Panc1 (cell line): ENCODE measurements at regions not wholly inside any gene's neighbourhood (a gene's known extent, or its start where the extent isn't known, plus 50 kb on each side); places are given as distances from the start of the nearest gene placed in this dataset.

Experiments used
- ATAC-seq: fragments of 200-7000 bp; cut with Tn5 transposase; 2 replicates; pipeline ENCODE4 v1.9.1; 2020; ENCODE audit warnings: mild to moderate bottlenecking, moderate library complexity
- BruUV-seq: library from RNA; stranded (reverse); fragments of 400-500 nt; replicated peaks from 2 replicates; lab custom pipeline; 2021; lab: Mats Ljungman, UMichigan
- CTCF ChIA-PET: fragments of 300-600 bp; sonication (Branson Sonifier 250); formaldehyde crosslinking; loops from one replicate; lab custom pipeline; 2022; ENCODE audit warnings: antibody characterized with exemption; lab: Charles Lee
- POLR2A ChIA-PET: fragments of 300-600 bp; sonication (Branson Sonifier 250); formaldehyde crosslinking; loops from one replicate; lab custom pipeline; 2022; ENCODE audit warnings: antibody characterized with exemption; lab: Charles Lee
- DNase-seq: peaks from one replicate; pipeline ENCODE4 v3.0.0-alpha.2; 2010; ENCODE audit warnings: low read depth, low spot score
- H3K27ac ChIP-seq: 2 replicates; pipeline ENCODE4 v1.5.1; 2011; ENCODE audit warnings: mild to moderate bottlenecking, low read length, inconsistent platforms
- H3K27me3 ChIP-seq: fragments of 200-500 bp; sonication (Bioruptor generic); 2 replicates; pipeline ENCODE4 v1.6.0; 2014; ENCODE audit warnings: low read length, inconsistent platforms; ENCODE audit not compliant: control insufficient read depth, insufficient read depth
- H3K36me3 ChIP-seq: fragments of 200-500 bp; sonication (Bioruptor generic); 2 replicates; pipeline ENCODE4 v1.5.1; 2014; ENCODE audit warnings: inconsistent platforms, mild to moderate bottlenecking, low read length, moderate library complexity; ENCODE audit not compliant: control insufficient read depth, insufficient read depth
- H3K4me1 ChIP-seq: 2 replicates; pipeline ENCODE4 v1.5.1; 2011; ENCODE audit warnings: inconsistent platforms, mild to moderate bottlenecking, low read length, moderate library complexity; ENCODE audit not compliant: control insufficient read depth, insufficient read depth
- H3K4me3 ChIP-seq, 2 experiments: 2 replicates each; pipeline ENCODE4 v1.5.1; 2011 to 2012; ENCODE audit warnings: low read depth in 2 of 2, low read length in 2 of 2, mild to moderate bottlenecking in 2 of 2, inconsistent platforms in 1 of 2, moderate library complexity in 1 of 2
- H3K9me3 ChIP-seq: fragments of 200-500 bp; sonication (Bioruptor generic); 2 replicates; pipeline ENCODE4 v1.5.1; 2014; ENCODE audit warnings: low read depth, mild to moderate bottlenecking, inconsistent platforms, low read length, moderate library complexity; ENCODE audit not compliant: control insufficient read depth, insufficient read depth
- POLR2AphosphoS5 ChIP-seq: IDR thresholded peaks from 2 replicates; pipeline ENCODE4 v1.6.1; 2012; ENCODE audit warnings: mild to moderate bottlenecking, low read depth, low read length, moderate library complexity
- REST ChIP-seq, 2 experiments: IDR thresholded peaks; 2 replicates each; pipeline ENCODE4 v1.6.1; 2011 to 2012; ENCODE audit warnings: low read depth in 2 of 2, control low read depth in 1 of 2, low read length in 1 of 2, mild to moderate bottlenecking in 1 of 2, moderate library complexity in 1 of 2; ENCODE audit not compliant: insufficient read depth in 1 of 2
- SIN3A ChIP-seq: IDR thresholded peaks from 2 replicates; pipeline ENCODE4 v1.6.1; 2012; ENCODE audit warnings: low read depth, mild to moderate bottlenecking, low read length, moderate library complexity, borderline replicate concordance; ENCODE audit not compliant: insufficient read depth
- TCF7L2 ChIP-seq: IDR thresholded peaks from 2 replicates; pipeline ENCODE4 v1.6.1; 2011; ENCODE audit warnings: mild to moderate bottlenecking, low read depth, low read length, inconsistent platforms
- in situ Hi-C: cut with HindIII; loops from 2 replicates; pipeline ENCODE4 v1.10.0; 2016; ENCODE audit warnings: low sequenced_read_pairs, low pct_unique_long_range_greater_than_20kb
- intact Hi-C: fragments of 100-400 bp; cut with micrococcal nuclease; formaldehyde crosslinking; loops from one replicate; pipeline ENCODE4 v1.10.0; 2022; ENCODE audit not compliant: unreplicated experiment
- TF ChIP-seq, protein P1 (sequence below): fragments of 450-650 bp; IDR thresholded peaks from 2 replicates; pipeline ENCODE4 v1.5.1; 2017; ENCODE audit warnings: mild to moderate bottlenecking

GRCh38 chr4:95714571-95714970, 125.3 kb upstream of the PDHA2 start:
- no peaks in the 10 kb centered on the region for H3K9me3 ChIP-seq
- intact Hi-C loops (no loop called here), in situ Hi-C loops (no loop called here)
- no peak for ATAC-seq
- ChIA-PET CTCF (no interaction called here), POLR2A (no interaction called here)
- H3K27ac ChIP-seq = no peak overlapping the region
- no peaks in the 10 kb centered on the region for H3K27me3 ChIP-seq
- DNase-seq = no peak
- no peaks in the 10 kb centered on the region for H3K36me3 ChIP-seq
- no peak overlapping the region for H3K4me3 ChIP-seq
- H3K4me1 ChIP-seq = no peaks in the 10 kb centered on the region
- BruUV-seq = no TSS peak
- TF ChIP-seq TCF7L2 = no peak

DNA sequence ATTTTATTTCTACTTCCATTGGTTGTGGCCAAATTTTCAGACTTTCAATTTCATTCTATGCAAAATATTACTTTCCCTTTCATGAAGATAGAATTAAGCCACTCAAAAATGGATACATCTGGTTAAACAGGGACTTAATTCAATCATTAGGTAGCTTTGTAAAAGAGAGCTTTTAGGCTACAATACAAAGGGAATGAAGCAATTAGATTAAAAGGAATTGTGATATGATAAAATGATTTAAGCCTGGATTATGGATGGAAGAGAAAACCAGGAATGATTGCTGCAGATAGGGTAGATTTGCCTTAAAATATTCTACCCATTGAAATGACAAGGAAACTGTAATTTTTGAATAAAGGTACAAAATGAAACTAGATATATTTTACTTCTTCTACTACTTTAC, 134.6 kb upstream of the PDHA2 start:
- Histone ChIP-seq H3K9me3 (no peaks in the 10 kb centered on the region), H3K36me3 (no peaks in the 10 kb centered on the region), H3K4me1 (no peaks in the 10 kb centered on the region), H3K27ac (no peak overlapping the region), H3K27me3 (no peaks in the 10 kb centered on the region), H3K4me3 (no peak overlapping the region)
- ATAC-seq (no peak), DNase-seq (no peak)
- no TSS peak for BruUV-seq
- intact Hi-C loops (no loop called here), in situ Hi-C loops (no loop called here)
- no peak for TF ChIP-seq POLR2AphosphoS5
- TF ChIP-seq REST (IDR thresholded peaks at IDR 0.05; ENCODE audit: insufficient read depth in 1 of 2, low read depth in 2 of 2, low read length in 1 of 2) = no peak
- no peak for TF ChIP-seq TCF7L2
- TF ChIP-seq, protein P1, sequence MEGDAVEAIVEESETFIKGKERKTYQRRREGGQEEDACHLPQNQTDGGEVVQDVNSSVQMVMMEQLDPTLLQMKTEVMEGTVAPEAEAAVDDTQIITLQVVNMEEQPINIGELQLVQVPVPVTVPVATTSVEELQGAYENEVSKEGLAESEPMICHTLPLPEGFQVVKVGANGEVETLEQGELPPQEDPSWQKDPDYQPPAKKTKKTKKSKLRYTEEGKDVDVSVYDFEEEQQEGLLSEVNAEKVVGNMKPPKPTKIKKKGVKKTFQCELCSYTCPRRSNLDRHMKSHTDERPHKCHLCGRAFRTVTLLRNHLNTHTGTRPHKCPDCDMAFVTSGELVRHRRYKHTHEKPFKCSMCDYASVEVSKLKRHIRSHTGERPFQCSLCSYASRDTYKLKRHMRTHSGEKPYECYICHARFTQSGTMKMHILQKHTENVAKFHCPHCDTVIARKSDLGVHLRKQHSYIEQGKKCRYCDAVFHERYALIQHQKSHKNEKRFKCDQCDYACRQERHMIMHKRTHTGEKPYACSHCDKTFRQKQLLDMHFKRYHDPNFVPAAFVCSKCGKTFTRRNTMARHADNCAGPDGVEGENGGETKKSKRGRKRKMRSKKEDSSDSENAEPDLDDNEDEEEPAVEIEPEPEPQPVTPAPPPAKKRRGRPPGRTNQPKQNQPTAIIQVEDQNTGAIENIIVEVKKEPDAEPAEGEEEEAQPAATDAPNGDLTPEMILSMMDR = no peak
- TF ChIP-seq SIN3A = no peak
- ChIA-PET CTCF (no interaction called here), POLR2A (no interaction called here)

- Histone ChIP-seq H3K4me1 (no peaks in the 10 kb centered on the region), H3K4me3 (no peak overlapping the region), H3K27ac (no peak overlapping the region), H3K36me3 (no peaks in the 10 kb centered on the region), H3K9me3 (no peaks in the 10 kb centered on the region), H3K27me3 (no peaks in the 10 kb centered on the region)
- intact Hi-C loops (no loop called here), in situ Hi-C loops (no loop called here)
- DNase-seq (no peak), ATAC-seq (no peak)
- TF ChIP-seq REST (IDR thresholded peaks at IDR 0.05; ENCODE audit: insufficient read depth in 1 of 2, low read depth in 2 of 2, low read length in 1 of 2) (no peak), SIN3A (no peak), POLR2AphosphoS5 (no peak), TCF7L2 (no peak)
- TF ChIP-seq, protein P1 = no peak
- ChIA-PET POLR2A (no interaction called here), CTCF (no interaction called here)
- no TSS peak for BruUV-seq
Observed at GRCh38 chr4:95701500-95702170, 138.3 kb upstream of the PDHA2 start.
